DMS153 treated with DMSO at 0.1 percent for 48 hours (cell line): ENCODE measurements at regions not wholly inside any gene's neighbourhood (a gene's known extent, or its start where the extent isn't known, plus 50 kb on each side); places are given as distances from the start of the nearest gene placed in this dataset.
"Not testable (repeated sequence)": the region's sequence is repeated elsewhere in the genome, so short reads cannot be mapped to it uniquely, and the experiment has no call there.

Source experiments
- DNase-seq: peaks from one replicate; lab custom pipeline; 2025; ENCODE audit not compliant: unreplicated experiment; lab: John Stamatoyannopoulos, UW

- DNase-seq: no peak
Observed at GRCh38 chr6:90375681-90376439, 79.2 kb upstream of the BACH2 start.

- DNase-seq: no peak
Observed at GRCh38 chr6:90374201-90374600, 77.6 kb upstream of the BACH2 start.

- DNase-seq: no peak
Observed at GRCh38 chr6:90372885-90373284, 76.2 kb upstream of the BACH2 start.

DNA sequence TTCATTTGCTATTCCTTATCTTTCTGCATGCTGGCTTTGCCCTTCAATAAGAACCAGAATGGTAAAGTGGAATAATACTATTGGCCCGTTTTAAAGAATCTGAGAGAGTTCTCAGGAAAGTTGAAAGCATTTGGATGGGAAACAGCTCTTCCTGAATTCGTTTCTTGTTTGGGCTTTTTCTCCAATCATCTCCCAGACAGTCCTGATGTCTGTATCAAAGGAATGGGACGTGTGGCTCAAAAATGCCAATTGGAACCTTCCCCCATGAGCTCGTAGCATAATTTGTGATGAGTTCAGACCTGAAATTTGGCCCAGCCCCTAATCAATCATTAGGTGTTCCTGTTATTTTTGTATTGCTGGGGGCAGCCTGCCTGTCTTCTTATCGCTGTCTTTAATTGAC is 75.8 kb upstream of the BACH2 start:
- no peak for DNase-seq

GRCh38 chr6:90370493-90370959 is 73.9 kb upstream of the BACH2 start:
- DNase-seq: no peak

DNA sequence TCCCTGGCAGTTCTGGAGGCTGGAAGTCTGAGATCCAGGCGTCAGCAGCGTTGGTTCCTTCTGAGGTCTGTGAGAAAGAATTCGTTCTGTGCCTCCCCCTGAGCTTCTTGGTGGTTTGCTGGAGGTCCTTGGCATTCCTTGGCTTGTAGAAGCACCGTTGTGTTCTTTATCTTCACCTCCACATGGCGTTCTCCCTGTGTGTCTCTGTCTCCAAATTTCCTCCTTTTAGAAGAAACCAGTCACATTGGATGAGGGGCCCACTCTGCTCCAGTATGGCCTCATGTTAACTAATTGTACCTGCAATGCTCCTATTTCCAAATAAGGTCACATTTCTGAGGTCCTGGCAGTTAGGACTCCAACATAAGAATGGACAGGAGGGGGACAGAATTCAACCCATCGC is 73.0 kb upstream of the BACH2 start:
- no peak for DNase-seq

DNA sequence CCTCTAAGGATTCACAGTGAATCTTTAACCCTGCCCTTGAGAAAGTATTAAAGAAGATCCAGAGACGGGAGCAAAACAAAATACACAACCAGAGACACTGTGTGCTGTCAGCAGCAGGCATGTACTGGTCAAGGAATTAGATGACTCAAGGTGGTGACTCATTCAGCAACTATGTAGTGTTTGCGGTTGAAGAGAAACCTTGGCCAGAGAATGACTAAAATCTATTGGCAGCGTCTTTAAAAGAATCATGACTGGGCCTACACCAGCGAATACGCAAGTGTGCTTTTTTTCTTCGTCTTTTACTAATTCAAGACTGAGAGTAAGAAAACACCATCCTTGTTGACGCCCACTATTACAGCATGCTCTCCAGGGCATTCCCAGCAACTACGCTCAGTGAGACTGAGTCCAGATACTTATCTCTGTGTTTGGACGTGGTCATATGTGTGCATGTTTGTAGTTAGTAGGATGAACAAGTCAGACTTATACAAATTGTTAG is 72.4 kb upstream of the BACH2 start:
- no peak for DNase-seq

- no peak for DNase-seq
Observed at GRCh38 chr6:90368601-90369000, 72.0 kb upstream of the BACH2 start.

GRCh38 chr6:90368001-90368400 is 71.4 kb upstream of the BACH2 start:
- DNase-seq: no peak

DNA sequence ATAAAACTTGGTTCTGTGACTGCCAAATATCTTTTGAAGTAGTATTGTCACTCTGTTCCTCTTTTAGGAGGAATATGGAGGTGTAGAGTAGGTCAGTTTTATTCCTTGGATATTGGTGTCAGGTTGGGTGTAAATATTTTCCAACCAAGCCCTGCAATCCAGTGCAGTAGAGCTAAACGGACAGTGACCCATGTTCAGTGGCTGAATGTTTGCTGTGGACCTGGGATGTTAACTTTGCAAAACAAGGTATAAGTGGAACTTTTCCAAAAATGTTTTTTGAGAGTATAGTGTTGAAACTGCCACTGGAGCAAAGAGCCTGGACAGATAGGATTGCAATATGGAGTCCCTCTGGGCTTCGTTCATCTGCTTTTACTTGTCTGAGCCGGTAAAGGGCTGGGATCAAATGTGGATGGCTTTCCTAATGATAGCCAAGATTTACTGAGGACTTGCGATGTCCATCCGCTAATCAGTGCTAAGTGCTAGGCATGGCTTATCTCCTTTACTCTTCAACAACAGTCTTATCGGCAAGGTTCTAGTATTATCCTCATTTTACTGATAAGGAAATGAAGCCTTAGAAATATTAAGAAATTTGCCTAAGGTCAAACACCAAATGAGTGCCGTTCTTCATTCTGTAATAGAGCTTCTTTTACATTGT is 69.0 kb upstream of the BACH2 start:
- DNase-seq: no peak

DNA sequence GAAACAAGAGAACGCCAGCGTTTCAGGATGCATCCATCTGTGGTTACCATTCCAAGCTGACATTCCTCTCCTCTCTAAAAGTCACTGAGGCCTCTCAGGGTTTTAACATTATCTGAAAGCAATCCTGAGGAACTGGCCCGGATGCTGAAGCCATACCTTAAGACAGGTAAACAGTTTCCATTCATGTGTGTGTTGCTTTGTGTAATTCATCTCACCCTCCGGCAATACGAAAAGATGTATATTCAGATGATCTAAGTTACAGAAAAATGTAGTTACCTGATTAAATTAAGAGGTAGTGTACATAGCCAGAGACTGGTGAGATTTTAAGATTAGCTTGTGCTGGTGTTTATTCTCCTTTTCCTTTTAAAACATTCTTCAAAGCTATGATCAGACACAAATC is 68.4 kb upstream of the BACH2 start:
- DNase-seq: no peak

GRCh38 chr6:90364286-90364685 is 67.6 kb upstream of the BACH2 start:
- no peak for DNase-seq

DNA sequence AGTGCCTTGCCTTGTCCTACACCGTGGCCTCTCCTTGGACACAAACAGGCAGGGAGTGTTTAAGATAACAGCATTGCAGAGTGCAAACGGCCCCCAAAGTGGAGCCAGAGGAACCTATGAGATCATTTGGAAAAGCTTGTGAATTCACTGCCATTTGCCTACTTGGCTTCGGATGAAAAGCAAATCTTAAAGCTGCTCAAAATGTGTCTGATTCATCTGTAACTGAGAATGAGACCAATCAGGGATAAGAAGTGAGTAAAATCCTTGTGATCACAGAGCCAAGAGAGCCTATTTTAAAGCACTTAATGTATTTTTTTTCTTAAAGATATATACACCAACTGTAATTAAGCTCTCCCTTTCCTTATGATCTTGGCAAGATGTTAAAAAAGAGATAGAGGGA is 65.7 kb upstream of the BACH2 start:
- DNase-seq: no peak

GRCh38 chr6:90361174-90361573 is 64.5 kb upstream of the BACH2 start:
- no peak for DNase-seq

GRCh38 chr6:90358036-90358770 is 61.6 kb upstream of the BACH2 start:
- not testable (repeated sequence) for DNase-seq

DNA sequence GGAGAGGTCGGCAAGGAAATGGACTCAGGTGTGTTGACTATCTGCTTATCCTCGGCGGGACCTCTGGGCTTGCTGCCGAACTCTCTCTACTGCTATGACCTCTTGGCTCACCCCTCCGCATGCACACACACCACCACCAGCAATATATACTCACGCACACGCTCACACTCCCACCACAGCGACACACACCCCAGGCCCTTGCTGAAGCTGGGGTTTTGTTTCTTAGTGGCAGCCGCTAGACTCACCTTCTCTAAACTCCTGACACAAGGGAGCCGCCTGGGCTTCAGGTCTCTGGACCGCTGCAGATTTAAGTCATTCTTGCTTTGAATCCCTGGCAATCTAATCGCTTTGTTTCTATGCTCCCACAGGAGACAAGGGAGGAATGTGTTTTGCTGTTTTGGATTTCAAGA is 59.4 kb upstream of the BACH2 start:
- DNase-seq: no peak

DNA sequence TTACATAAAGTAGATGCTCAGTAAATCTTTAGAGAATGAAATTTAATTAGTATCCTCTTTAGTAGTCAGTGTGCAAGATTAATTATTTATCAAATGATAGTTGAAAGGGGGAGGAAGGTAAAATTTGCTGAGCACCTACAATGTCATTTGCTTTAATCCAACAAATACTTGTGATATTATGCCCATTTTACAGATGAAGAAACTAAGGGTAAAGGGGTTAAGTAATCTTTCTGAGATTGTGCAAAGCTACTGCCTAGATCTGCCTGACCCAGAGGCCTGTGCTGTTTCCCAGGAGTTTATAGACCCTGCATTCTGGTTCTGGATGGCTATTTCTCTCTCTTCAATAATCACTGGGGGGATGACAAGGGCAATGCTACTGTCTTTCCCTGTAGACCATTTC is 58.3 kb upstream of the BACH2 start:
- DNase-seq: no peak

GRCh38 chr6:90351696-90352095 is 55.1 kb upstream of the BACH2 start:
- DNase-seq: no peak

DNA sequence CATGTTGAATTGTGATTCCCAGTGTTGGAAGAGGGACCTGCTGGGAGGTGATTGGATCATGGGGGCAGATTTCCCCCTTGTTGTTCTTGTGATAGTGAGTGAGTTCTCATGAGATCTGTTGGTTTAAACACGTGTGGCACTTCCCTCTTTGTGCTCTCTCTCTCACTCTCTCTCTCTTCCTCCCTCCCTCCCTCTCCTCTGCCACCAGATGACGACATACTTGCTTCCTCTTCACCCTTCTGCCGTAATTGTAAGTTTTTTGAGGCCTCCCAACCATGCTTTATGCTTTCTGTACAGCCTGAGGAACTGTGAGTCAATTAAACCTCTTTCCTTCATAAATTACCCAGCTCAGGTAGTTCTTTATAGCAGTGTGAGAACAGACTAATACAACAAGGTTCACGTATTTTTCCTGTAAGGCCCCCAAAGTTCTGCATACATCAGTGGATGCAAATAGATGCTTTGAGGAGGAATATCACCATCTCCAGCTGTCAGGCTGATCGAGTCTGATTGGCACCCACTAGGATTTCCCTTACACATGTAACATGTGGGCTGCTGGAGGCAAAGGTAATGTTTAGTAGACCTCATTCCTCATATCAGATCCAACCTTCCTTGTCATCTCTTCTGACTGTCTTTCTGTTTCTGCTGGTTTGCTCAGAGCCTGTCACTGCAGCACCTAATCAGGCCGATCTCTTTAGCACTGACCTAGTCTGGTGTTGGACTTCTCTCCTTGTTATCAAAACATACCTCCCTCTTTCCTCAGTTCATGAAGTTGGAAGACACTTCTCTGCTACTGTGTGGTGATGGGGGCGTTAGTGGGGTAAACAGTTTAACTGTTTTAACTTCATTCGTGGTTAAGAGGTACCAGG is 54.3 kb upstream of the BACH2 start:
- no peak for DNase-seq

DNA sequence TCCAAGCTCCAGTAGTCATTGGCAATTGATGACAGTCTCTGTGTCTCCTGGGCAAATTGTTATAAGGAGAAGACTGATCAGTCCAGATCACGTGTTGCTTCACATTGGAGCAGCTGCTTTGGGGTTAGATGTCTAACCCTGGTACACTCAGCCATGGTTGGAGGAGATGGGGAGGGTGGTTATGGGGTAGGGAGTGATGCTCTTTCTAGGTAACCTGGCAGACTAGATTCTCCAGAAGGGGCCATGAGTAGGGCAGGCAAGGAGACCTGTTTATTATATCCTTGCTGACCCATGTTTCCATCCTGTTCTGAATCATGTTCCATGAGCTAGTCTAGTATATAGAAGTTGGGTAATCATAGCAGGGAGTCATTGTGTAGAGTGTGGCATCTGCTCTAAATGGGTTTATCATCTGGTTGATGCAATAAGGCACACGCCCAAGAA is 50.8 kb upstream of the BACH2 start:
- no peak for DNase-seq

DNA sequence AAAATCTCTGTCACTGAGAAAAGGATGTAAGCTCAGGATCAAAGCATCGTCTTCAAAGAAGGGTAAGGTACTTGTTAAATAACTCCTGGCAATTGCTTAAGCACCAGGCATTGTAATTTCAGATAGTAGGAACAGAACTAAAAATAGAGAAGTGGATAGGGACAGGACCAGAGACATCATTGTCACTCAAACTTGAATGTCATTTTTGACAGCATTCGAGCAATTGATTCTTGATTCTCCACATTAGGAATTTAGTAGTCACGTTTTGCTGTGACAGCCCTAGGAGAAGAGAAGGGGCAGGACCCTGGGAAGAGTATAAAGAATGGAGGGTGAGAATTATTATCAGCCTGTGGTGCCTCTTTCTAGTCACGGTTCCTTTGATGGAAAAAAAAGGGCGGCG is 50.1 kb upstream of the BACH2 start:
- no peak for DNase-seq
